ENCODE measurements at regions not wholly inside any gene's neighbourhood (a gene's known extent, or its start where the extent isn't known, plus 50 kb on each side); places are given as distances from the start of the nearest gene placed in this dataset.

DNA sequence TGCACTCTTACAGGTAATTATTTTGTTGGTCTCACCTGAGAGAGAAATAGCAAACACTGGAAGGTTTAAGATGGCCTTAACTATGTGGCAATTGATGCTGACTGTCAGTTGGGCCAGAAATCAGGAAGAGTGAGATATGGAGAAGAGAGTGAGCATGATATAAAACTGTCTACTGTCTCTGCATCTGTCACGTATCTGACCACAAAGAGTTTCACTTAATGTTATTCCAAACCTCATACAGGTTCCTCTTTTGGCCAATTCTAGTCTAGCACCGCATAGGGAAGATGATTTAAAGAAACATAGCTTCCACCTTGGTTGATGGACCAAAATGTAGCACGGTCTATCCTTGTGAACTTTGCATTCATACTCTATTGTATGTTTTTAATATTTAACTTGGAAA lies 381.0 kb upstream of the BOD1L1 start:
- TF ChIP-seq, protein P1, sequence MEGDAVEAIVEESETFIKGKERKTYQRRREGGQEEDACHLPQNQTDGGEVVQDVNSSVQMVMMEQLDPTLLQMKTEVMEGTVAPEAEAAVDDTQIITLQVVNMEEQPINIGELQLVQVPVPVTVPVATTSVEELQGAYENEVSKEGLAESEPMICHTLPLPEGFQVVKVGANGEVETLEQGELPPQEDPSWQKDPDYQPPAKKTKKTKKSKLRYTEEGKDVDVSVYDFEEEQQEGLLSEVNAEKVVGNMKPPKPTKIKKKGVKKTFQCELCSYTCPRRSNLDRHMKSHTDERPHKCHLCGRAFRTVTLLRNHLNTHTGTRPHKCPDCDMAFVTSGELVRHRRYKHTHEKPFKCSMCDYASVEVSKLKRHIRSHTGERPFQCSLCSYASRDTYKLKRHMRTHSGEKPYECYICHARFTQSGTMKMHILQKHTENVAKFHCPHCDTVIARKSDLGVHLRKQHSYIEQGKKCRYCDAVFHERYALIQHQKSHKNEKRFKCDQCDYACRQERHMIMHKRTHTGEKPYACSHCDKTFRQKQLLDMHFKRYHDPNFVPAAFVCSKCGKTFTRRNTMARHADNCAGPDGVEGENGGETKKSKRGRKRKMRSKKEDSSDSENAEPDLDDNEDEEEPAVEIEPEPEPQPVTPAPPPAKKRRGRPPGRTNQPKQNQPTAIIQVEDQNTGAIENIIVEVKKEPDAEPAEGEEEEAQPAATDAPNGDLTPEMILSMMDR (IDR thresholded peaks at IDR 0.05), result no peak
- TF ChIP-seq POLR2A (IDR thresholded peaks at IDR 0.05), result no peak
- TF ChIP-seq POLR2AphosphoS5 (IDR thresholded peaks at IDR 0.05), result no peak
- no peak for TF ChIP-seq EP300 (IDR thresholded peaks at IDR 0.05)
- Histone ChIP-seq H3K4me3 (no peak overlapping the region), H3K27me3 (no peaks in the 10 kb centered on the region), H3K36me3 (no peaks in the 10 kb centered on the region), H3K27ac (no peak overlapping the region), H3K9me3 (no peaks in the 10 kb centered on the region), H3K4me1 (no peaks in the 10 kb centered on the region)
- 71% methylated on average over 3 of the region's 3 CpGs for WGBS
- no peak for DNase-seq (ENCODE audit: low spot score in 2 of 2)

DNA sequence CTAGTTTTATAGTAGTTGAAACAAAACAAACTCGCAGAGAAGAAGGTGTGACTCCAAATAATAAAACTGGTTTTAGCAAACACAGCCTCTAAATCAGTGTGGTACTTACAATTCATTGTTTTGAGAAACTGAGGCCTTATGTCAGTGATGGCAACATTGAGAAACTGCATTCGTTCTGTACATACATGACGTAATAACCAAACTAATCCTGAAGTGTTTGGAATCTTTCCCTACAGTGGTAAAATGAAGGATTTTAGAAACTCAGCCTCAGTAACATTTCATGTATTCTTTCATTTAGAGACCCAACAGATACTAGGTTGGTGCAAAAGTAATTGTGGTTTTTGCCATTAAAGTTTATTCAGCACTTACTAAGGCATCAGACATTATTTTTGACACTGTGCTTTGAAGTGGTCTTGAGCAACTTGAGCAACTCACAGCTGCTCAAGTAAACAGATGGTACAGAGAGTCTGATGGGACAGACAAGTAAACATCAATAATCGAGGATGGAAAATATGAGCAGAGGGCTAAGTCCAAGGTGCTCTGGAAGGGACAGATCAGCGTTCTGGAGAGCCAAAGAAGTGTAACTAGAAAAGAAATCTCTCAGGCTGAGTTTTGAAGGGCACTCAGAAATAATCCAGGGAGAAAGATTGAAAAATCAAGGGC lies 390.8 kb upstream of the BOD1L1 start:
- TF ChIP-seq POLR2A (IDR thresholded peaks at IDR 0.05), result no peak
- no peak for TF ChIP-seq EP300 (IDR thresholded peaks at IDR 0.05)
- TF ChIP-seq, protein P1 (IDR thresholded peaks at IDR 0.05), result no peak
- no peak for TF ChIP-seq POLR2AphosphoS5 (IDR thresholded peaks at IDR 0.05)
- no peaks in the 10 kb centered on the region for H3K27me3 ChIP-seq

DNA sequence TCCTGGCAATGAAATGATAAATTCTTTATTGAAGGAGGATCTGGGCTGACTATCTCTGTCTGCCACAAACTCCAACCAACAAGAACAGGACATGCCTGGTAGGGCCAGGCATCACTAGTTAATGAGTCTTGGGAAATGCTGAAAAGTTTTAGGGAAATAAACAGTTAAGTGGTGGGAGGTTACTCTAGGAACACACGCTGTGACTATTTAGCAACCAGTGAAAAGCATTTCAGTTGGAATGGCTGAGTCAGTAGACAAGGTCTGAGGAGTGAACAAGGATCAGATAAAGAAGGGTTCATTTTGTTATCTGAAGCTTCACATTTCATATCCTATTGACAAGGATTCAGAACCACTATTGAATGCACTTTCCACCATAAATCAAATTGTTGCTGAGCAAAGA lies 394.9 kb upstream of the BOD1L1 start:
- Histone ChIP-seq H3K27me3 (no peaks in the 10 kb centered on the region), H3K36me3 (no peaks in the 10 kb centered on the region), H3K4me1 (no peaks in the 10 kb centered on the region), H3K9me3 (no peaks in the 10 kb centered on the region), H3K27ac (no peak overlapping the region), H3K4me3 (no peak overlapping the region)
- TF ChIP-seq, protein P1 (IDR thresholded peaks at IDR 0.05), result no peak
- TF ChIP-seq POLR2AphosphoS5 (IDR thresholded peaks at IDR 0.05), result no peak
- TF ChIP-seq EP300 (IDR thresholded peaks at IDR 0.05), result no peak
- no peak for TF ChIP-seq POLR2A (IDR thresholded peaks at IDR 0.05)
- WGBS, result 38% methylated on average over 1 of the region's 1 CpG
- DNase-seq (ENCODE audit: low spot score in 2 of 2), result no peak

More for the DNA sequence above, 390.8 kb upstream of the BOD1L1 start:
- Histone ChIP-seq H3K27ac (no peak overlapping the region), H3K36me3 (no peaks in the 10 kb centered on the region), H3K4me3 (no peak overlapping the region), H3K9me3 (no peaks in the 10 kb centered on the region), H3K4me1 (no peaks in the 10 kb centered on the region)
- no peak for DNase-seq (ENCODE audit: low spot score in 2 of 2)
- WGBS, result 85% methylated on average over 5 of the region's 5 CpGs

DNA sequence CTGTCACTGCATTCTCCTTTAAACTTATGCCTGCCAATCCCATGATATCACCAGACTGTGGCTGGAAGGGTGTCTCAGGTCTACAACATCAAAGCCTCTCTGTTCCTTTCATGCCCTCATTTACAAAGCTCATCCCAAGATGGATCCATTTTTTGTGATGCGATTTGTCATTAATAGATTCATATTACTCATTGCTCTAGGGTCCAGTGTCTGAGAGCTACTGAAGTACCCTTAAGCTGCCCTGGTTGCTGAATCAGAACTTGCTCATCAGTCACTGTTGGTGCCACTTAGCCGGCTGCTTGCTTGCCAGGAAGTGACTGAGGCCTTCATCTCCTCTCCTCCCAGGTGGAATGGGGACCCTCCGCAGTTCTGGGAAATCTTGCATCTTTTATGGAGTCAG lies 395.5 kb upstream of the BOD1L1 start:
- H3K27ac ChIP-seq, result no peak overlapping the region
- H3K4me3 ChIP-seq, result no peak overlapping the region
- TF ChIP-seq POLR2AphosphoS5 (IDR thresholded peaks at IDR 0.05), result no peak
- TF ChIP-seq EP300 (IDR thresholded peaks at IDR 0.05), result no peak
- TF ChIP-seq POLR2A (IDR thresholded peaks at IDR 0.05), result no peak
- TF ChIP-seq, protein P1 (IDR thresholded peaks at IDR 0.05), result no peak
- 90% methylated on average over 3 of the region's 3 CpGs for WGBS
- no peaks in the 10 kb centered on the region for H3K4me1 ChIP-seq
- DNase-seq (ENCODE audit: low spot score in 2 of 2), result no peak
- H3K9me3 ChIP-seq, result no peaks in the 10 kb centered on the region
- H3K27me3 ChIP-seq, result no peaks in the 10 kb centered on the region
- no peaks in the 10 kb centered on the region for H3K36me3 ChIP-seq

DNA sequence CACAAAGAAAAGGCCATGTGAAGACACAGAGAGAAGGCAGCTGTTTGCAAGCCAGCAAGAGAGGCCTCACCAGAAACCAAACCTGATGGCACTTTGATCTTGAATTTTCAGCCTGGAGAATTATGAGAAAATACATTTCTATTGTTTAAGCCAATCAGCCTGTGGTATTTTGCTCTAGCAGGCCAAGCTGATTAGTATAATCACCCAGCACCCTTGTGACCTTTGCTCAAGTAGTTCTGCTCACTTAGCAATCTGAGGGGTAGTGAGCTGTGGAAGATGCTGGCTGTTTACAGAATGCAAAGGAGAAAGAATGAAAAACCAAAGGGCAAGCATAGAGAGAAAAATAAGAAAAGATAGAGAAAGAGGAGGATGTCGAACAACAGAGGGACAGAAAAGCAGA lies 396.4 kb upstream of the BOD1L1 start:
- Histone ChIP-seq H3K36me3 (no peaks in the 10 kb centered on the region), H3K27ac (no peak overlapping the region), H3K4me1 (no peaks in the 10 kb centered on the region), H3K9me3 (no peaks in the 10 kb centered on the region), H3K4me3 (no peak overlapping the region), H3K27me3 (no peaks in the 10 kb centered on the region)
- TF ChIP-seq POLR2A (IDR thresholded peaks at IDR 0.05) (no peak), EP300 (IDR thresholded peaks at IDR 0.05) (no peak), POLR2AphosphoS5 (IDR thresholded peaks at IDR 0.05) (no peak)
- TF ChIP-seq, protein P1 (IDR thresholded peaks at IDR 0.05), result no peak
- DNase-seq (ENCODE audit: low spot score in 2 of 2), result no peak
- 89% methylated on average over 1 of the region's 1 CpG for WGBS
